ENCODE measurements at regions not wholly inside any gene's neighbourhood (a gene's known extent, or its start where the extent isn't known, plus 50 kb on each side); places are given as distances from the start of the nearest gene placed in this dataset.

- TF ChIP-seq MED8 (CRISPR knock-in tag; IDR thresholded peaks at IDR 0.05; ENCODE audit: insufficient replicate concordance): no peak
- TF ChIP-seq NFIC (IDR thresholded peaks at IDR 0.05; ENCODE audit: low read length): no peak
- TF ChIP-seq CERS6 (CRISPR knock-in tag; IDR thresholded peaks at IDR 0.05): no peak
- no peak for TF ChIP-seq CBX2 (IDR thresholded peaks at IDR 0.05; ENCODE audit: low read depth, low read length)
- TF ChIP-seq CBX2 (CRISPR knock-in tag; IDR thresholded peaks at IDR 0.05; ENCODE audit: low read depth): no peak
- TF ChIP-seq SNAI1 (CRISPR knock-in tag; IDR thresholded peaks at IDR 0.05; ENCODE audit: borderline replicate concordance): no peak
- no peak for TF ChIP-seq ZSCAN22 (CRISPR knock-in tag; IDR thresholded peaks at IDR 0.05)
- no peak for TF ChIP-seq ZNF326 (CRISPR knock-in tag; IDR thresholded peaks at IDR 0.05; ENCODE audit: borderline replicate concordance)
- TF ChIP-seq ZNF775 (CRISPR knock-in tag; IDR thresholded peaks at IDR 0.05; ENCODE audit: borderline replicate concordance): no peak
- no peak for TF ChIP-seq ZSCAN31 (CRISPR knock-in tag; IDR thresholded peaks at IDR 0.05; ENCODE audit: low read depth)
Observed at GRCh38 chr6:74657011-74657410, 548.8 kb downstream of the COL12A1 start (continued).

- ATAC-seq: no peak
- FAIRE-seq: no peak
- BruUV-seq (replicated peaks): no TSS peak
- Histone ChIP-seq H4K20me1 (ENCODE audit: insufficient read depth, low read length) (no peaks in the 10 kb centered on the region), H3K4me2 (ENCODE audit: low read depth, low read length) (no peak overlapping the region), H3K9ac (ENCODE audit: insufficient read depth, low read depth, low read length) (no peak overlapping the region), H3K36me3 (replicated peaks in 1 of 2; ENCODE audit: control insufficient read depth in 1 of 2, insufficient read depth in 2 of 2, low read length in 2 of 2) (no peaks in the 10 kb centered on the region), H3K4me1 (ENCODE audit: insufficient read depth, low read length) (no peaks in the 10 kb centered on the region), H3K27me3 (ENCODE audit: control insufficient read depth in 1 of 2, insufficient read depth in 2 of 2, low read length in 2 of 2) (no peaks in the 10 kb centered on the region), H3K9me3 (ENCODE audit: low read length) (no peaks in the 10 kb centered on the region), H3K27ac (ENCODE audit: extremely low read length, insufficient read depth, low read length) (no peak overlapping the region), H3K4me3 (replicated peaks in 1 of 3; ENCODE audit: insufficient read depth in 1 of 3, low read depth in 2 of 3, low read length in 3 of 3) (no peak overlapping the region), H3K79me2 (ENCODE audit: insufficient read depth, low read length) (no peaks in the 10 kb centered on the region), H2AFZ (ENCODE audit: low read length) (no peak overlapping the region)
- intact Hi-C loops (cut with micrococcal nuclease; ENCODE audit: unreplicated experiment): no loop called here
- DNase-seq (ENCODE audit: low spot score): no peak
- in situ Hi-C loops (cut with HindIII; ENCODE audit: extremely low pct_ligation_motif_present, low pct_unique_long_range_greater_than_20kb): no loop called here
- 4% methylated on average over 1 of the region's 1 CpG for whole genome bisulfite sequencing (ENCODE audit: low lambda C conversion rate)
- CTCF ChIA-PET (ENCODE audit: low intra/inter-chr PET ratio, low total read pairs): no interaction called here
- POLR2A ChIA-PET: no interaction called here
- TF ChIP-seq MAFG (CRISPR knock-in tag; IDR thresholded peaks at IDR 0.05) (no peak), ZMAT3 (CRISPR knock-in tag; conservative IDR thresholded peaks at IDR 0.05) (no peak), ZNF136 (CRISPR knock-in tag; IDR thresholded peaks at IDR 0.05; ENCODE audit: low read depth) (no peak), NFAT5 (CRISPR knock-in tag; IDR thresholded peaks at IDR 0.05) (no peak), TFDP2 (CRISPR knock-in tag; IDR thresholded peaks at IDR 0.05) (no peak), ZNF747 (CRISPR knock-in tag; IDR thresholded peaks at IDR 0.05; ENCODE audit: borderline replicate concordance) (no peak), ETS1 (CRISPR knock-in tag; IDR thresholded peaks at IDR 0.05) (no peak)
Observed at GRCh38 chr6:74656453-74656852, 549.4 kb downstream of the COL12A1 start.

All from HepG2 (cell line).